WI38 (cell line): ENCODE measurements at regions not wholly inside any gene's neighbourhood (a gene's known extent, or its start where the extent isn't known, plus 50 kb on each side); places are given as distances from the start of the nearest gene placed in this dataset.

Source experiments
- H3K4me3 ChIP-seq: 2 replicates; pipeline ENCODE4 v1.5.1; 2011; ENCODE audit warnings: low read depth, mild to moderate bottlenecking, control low read depth, low read length
- TF ChIP-seq, protein P1 (sequence below): IDR thresholded peaks from 2 replicates; pipeline ENCODE4 v1.5.1; 2012; ENCODE audit warnings: low read depth, mild to moderate bottlenecking, control low read depth, low read length

DNA sequence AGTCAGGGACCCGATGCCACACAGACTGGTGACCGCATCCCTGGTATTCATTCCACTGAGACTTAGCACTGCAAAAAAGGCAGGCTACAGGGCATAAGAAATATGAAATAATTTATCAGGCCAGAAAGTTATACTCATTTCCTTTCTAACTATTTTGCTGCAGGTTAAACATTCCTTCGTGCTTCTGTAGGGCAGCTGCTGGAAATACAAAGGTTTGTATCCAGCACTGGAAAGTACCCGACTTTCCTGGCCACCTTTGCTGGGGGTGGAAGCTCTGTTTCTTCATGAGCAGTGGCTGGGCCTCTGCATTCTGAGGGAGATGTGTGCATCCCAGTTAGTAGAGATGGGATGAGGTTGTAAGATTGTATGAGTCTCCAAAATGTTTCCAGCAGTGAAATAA, 478.6 kb upstream of the WWC1 start:
- no peak overlapping the region for H3K4me3 ChIP-seq
- TF ChIP-seq, protein P1, sequence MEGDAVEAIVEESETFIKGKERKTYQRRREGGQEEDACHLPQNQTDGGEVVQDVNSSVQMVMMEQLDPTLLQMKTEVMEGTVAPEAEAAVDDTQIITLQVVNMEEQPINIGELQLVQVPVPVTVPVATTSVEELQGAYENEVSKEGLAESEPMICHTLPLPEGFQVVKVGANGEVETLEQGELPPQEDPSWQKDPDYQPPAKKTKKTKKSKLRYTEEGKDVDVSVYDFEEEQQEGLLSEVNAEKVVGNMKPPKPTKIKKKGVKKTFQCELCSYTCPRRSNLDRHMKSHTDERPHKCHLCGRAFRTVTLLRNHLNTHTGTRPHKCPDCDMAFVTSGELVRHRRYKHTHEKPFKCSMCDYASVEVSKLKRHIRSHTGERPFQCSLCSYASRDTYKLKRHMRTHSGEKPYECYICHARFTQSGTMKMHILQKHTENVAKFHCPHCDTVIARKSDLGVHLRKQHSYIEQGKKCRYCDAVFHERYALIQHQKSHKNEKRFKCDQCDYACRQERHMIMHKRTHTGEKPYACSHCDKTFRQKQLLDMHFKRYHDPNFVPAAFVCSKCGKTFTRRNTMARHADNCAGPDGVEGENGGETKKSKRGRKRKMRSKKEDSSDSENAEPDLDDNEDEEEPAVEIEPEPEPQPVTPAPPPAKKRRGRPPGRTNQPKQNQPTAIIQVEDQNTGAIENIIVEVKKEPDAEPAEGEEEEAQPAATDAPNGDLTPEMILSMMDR, result no peak

DNA sequence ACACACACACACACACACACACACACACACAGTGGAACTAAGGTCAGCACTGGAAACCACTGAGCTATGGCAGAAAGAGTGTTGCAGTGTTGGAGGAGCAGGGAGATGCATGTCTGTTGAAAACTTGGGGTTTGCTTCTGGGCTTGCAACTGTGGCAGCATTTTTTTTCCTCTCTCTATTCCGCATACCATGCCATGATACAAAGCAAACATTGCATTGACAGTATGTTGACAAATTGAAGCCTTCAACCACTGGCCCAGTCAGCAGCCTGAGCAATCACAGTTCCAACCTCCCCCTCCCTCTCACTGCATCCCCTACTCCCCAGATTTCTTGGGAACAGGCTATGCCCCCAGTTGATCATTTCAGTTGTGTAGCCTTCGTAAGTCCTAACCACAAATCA, 478.1 kb upstream of the WWC1 start:
- TF ChIP-seq, protein P1, result no peak
- no peak overlapping the region for H3K4me3 ChIP-seq

DNA sequence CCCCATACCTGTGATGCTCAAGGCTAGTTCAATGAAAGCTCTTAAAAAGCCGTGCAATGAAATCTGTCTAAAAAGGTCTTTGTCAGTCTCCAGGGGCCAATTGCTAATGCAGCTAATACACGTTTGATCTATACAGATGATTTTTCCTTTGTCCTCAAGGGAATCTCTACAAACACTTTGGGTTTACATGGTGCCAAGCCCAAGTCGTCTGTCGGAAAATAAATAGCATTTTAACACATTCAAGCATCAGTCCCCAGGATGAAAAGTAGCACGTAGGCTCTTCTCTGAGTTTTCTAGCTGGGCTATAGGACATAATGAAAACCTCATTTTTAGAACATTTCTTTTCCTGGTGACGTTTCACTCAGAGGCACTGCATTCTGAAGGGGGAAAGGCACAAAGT, 477.4 kb upstream of the WWC1 start:
- TF ChIP-seq, protein P1, result no peak
- no peak overlapping the region for H3K4me3 ChIP-seq

DNA sequence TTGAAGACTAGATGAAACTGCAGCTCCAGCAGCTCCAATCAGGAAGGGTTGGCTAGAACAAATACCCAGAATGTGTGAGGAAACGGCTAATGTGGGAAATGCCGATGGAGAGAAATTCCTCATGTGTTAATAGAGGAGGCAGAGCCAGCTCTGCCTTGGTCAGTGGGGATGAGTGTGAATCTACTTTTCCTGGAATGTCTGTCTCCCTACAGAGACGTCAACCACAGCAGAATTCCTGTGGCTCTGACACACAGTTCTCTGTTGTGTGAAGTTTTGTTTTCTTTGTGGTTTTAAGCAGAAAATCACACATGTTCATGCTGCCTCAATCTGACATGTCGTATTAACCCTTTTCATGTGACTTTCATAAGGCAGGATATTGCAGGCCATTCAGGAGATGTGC, 476.6 kb upstream of the WWC1 start:
- TF ChIP-seq, protein P1, result no peak
- H3K4me3 ChIP-seq, result no peak overlapping the region

DNA sequence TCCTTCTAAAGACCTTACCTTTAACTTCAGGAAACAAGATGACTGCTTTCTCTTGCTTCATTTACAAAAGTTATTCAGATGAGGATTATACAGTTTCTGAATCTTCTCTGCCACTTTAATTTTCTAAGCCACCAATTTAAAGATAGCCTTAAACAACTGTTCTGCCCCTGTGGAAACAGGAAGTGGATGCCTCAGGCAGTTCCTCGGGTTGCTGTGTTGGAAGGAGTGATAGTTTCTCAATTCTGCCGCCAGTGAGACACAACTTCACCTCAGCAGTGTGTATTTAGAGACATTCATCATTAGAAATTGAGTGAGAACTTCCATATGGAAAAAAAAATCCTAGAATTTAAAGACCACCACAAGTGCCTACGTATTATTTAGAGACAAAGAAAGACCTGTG, 475.1 kb upstream of the WWC1 start:
- TF ChIP-seq, protein P1, result no peak
- H3K4me3 ChIP-seq, result no peak overlapping the region

GRCh38 chr5:167816864-167817263, 474.6 kb upstream of the WWC1 start:
- no peak overlapping the region for H3K4me3 ChIP-seq
- TF ChIP-seq, protein P1, result no peak

- TF ChIP-seq, protein P1, result no peak
These were observed 472.0 kb upstream of the WWC1 start for GRCh38 chr5:167819406-167819805.

More at GRCh38 chr5:167819406-167819805, 472.0 kb upstream of the WWC1 start:
- no peak overlapping the region for H3K4me3 ChIP-seq
